H9 (cell line): ENCODE measurements at regions not wholly inside any gene's neighbourhood (a gene's known extent, or its start where the extent isn't known, plus 50 kb on each side); places are given as distances from the start of the nearest gene placed in this dataset.

Source experiments
- DNase-seq: peaks from one replicate; pipeline ENCODE4 v3.0.0-alpha.2; 2017
- H2AFZ ChIP-seq: one replicate; pipeline ENCODE4 v1.6.1; 2013; ENCODE audit warnings: mild to moderate bottlenecking, low read length, control low read depth, moderate library complexity
- H2AK5ac ChIP-seq: 2 replicates; pipeline ENCODE4 v1.6.1; 2013; ENCODE audit warnings: low read length, control low read depth, mixed read lengths; ENCODE audit not compliant: insufficient read length
- H2BK120ac ChIP-seq: one replicate; pipeline ENCODE4 v1.6.1; 2013; ENCODE audit warnings: low read depth, mild to moderate bottlenecking, low read length, control low read depth, inconsistent platforms; ENCODE audit not compliant: poor library complexity, severe bottlenecking
- H2BK12ac ChIP-seq: 2 replicates; pipeline ENCODE4 v1.6.1; 2013; ENCODE audit warnings: low read length, control low read depth, mixed read lengths, low read depth; ENCODE audit not compliant: insufficient read length
- H2BK15ac ChIP-seq: 2 replicates; pipeline ENCODE4 v1.6.1; 2013; ENCODE audit warnings: low read depth, low read length, control low read depth
- H2BK20ac ChIP-seq: one replicate; pipeline ENCODE4 v1.6.1; 2013; ENCODE audit warnings: low read depth, mild to moderate bottlenecking, low read length, control low read depth, inconsistent platforms; ENCODE audit not compliant: poor library complexity, severe bottlenecking
- H2BK5ac ChIP-seq: 2 replicates; pipeline ENCODE4 v1.6.1; 2013; ENCODE audit warnings: low read length, control low read depth, mixed read lengths; ENCODE audit not compliant: insufficient read length
- H3K14ac ChIP-seq: 2 replicates; pipeline ENCODE4 v1.6.1; 2013; ENCODE audit warnings: low read length, control low read depth; ENCODE audit not compliant: insufficient read depth
- H3K18ac ChIP-seq: 2 replicates; pipeline ENCODE4 v1.6.1; 2013; ENCODE audit warnings: low read depth, mild to moderate bottlenecking, mixed read lengths, low read length, control low read depth; ENCODE audit not compliant: insufficient read length
- H3K23ac ChIP-seq: 2 replicates; pipeline ENCODE4 v1.6.1; 2013; ENCODE audit warnings: low read length, control low read depth, mixed read lengths, low read depth; ENCODE audit not compliant: insufficient read length
- H3K23me2 ChIP-seq: 2 replicates; pipeline ENCODE4 v1.6.1; 2013; ENCODE audit warnings: low read depth, mild to moderate bottlenecking, mixed read lengths, low read length, control low read depth; ENCODE audit not compliant: insufficient read length, poor library complexity, severe bottlenecking
- H3K27ac ChIP-seq: 2 replicates; pipeline ENCODE4 v1.5.1; 2013; ENCODE audit warnings: low read length, control low read depth, mixed read lengths, low read depth; ENCODE audit not compliant: insufficient read length
- H3K27me3 ChIP-seq: 2 replicates; pipeline ENCODE4 v1.6.1; 2013; ENCODE audit warnings: low read length, control low read depth, inconsistent platforms; ENCODE audit not compliant: insufficient read depth
- H3K4ac ChIP-seq: 2 replicates; pipeline ENCODE4 v1.6.1; 2013; ENCODE audit warnings: low read depth, mild to moderate bottlenecking, control low read depth, inconsistent platforms, low read length, moderate library complexity
- H3K4me1 ChIP-seq: 2 replicates; pipeline ENCODE4 v1.6.1; 2013; ENCODE audit warnings: low read length, control low read depth, inconsistent platforms; ENCODE audit not compliant: insufficient read depth
- H3K4me2 ChIP-seq: 2 replicates; pipeline ENCODE4 v1.6.1; 2013; ENCODE audit warnings: low read length, control low read depth, mixed read lengths; ENCODE audit not compliant: insufficient read length, insufficient read depth
- H3K56ac ChIP-seq: 2 replicates; pipeline ENCODE4 v1.6.1; 2013; ENCODE audit warnings: low read depth, mild to moderate bottlenecking, mixed read lengths, low read length, control low read depth; ENCODE audit not compliant: insufficient read length
- H3K79me1 ChIP-seq: 2 replicates; pipeline ENCODE4 v1.6.1; 2013; ENCODE audit warnings: low read depth, mild to moderate bottlenecking, moderate library complexity, low read length, control low read depth, inconsistent platforms; ENCODE audit not compliant: insufficient read depth, poor library complexity, severe bottlenecking
- H3K79me2 ChIP-seq: 2 replicates; pipeline ENCODE4 v1.6.1; 2013; ENCODE audit warnings: low read length, control low read depth, inconsistent platforms; ENCODE audit not compliant: insufficient read depth
- H3K9ac ChIP-seq: 2 replicates; pipeline ENCODE4 v1.6.1; 2013; ENCODE audit warnings: low read length, control low read depth, mixed read lengths; ENCODE audit not compliant: insufficient read length; ENCODE audit errors: extremely low read depth
- H3K9me3 ChIP-seq: one replicate; pipeline ENCODE4 v1.6.1; 2013; ENCODE audit warnings: low read depth, low read length, inconsistent platforms; ENCODE audit not compliant: control insufficient read depth
- H3T11ph ChIP-seq: one replicate; pipeline ENCODE4 v1.6.1; 2013; ENCODE audit warnings: mild to moderate bottlenecking, low read length, control low read depth, inconsistent platforms
- H4K20me1 ChIP-seq: one replicate; pipeline ENCODE4 v1.6.1; 2013; ENCODE audit not compliant: control insufficient read depth, insufficient read length, insufficient read depth
- H4K5ac ChIP-seq: 2 replicates; pipeline ENCODE4 v1.6.1; 2013; ENCODE audit warnings: low read depth, mild to moderate bottlenecking, mixed read lengths, low read length, control low read depth; ENCODE audit not compliant: insufficient read length
- H4K8ac ChIP-seq: replicated peaks from 2 replicates; pipeline ENCODE4 v1.6.1; 2013; ENCODE audit warnings: low read length, control low read depth, mixed read lengths, low read depth; ENCODE audit not compliant: insufficient read length
- H4K91ac ChIP-seq: 2 replicates; pipeline ENCODE4 v1.6.1; 2013; ENCODE audit warnings: low read depth, mild to moderate bottlenecking, moderate library complexity, mixed read lengths, low read length, control low read depth; ENCODE audit not compliant: insufficient read length
- H3K27ac Mint-ChIP-seq, 3 experiments: 2 replicates in 2 of 3; 3 replicates in 1 of 3; pipeline ENCODE4 v1.8.0; 2020 to 2021; ENCODE audit warnings: mixed read lengths in 3 of 3, mild to moderate bottlenecking in 1 of 3, moderate library complexity in 1 of 3
- H3K27me3 Mint-ChIP-seq: 2 replicates; pipeline ENCODE4 v1.8.0; 2021; ENCODE audit warnings: low read depth, mild to moderate bottlenecking, moderate library complexity, mixed read lengths
- H3K36me3 Mint-ChIP-seq, 3 experiments: 2 replicates in 2 of 3; 3 replicates in 1 of 3; pipeline ENCODE4 v1.8.0; 2020 to 2021; ENCODE audit warnings: low read depth in 3 of 3, mixed read lengths in 3 of 3; ENCODE audit not compliant: insufficient read depth in 1 of 3
- H3K4me1 Mint-ChIP-seq, 2 experiments: 2 replicates each; pipeline ENCODE4 v1.8.0; 2020; ENCODE audit warnings: mixed read lengths in 2 of 2
- H3K4me3 Mint-ChIP-seq, 2 experiments: 2 replicates in 1 of 2; 3 replicates in 1 of 2; pipeline ENCODE4 v1.8.0; 2020 to 2021; ENCODE audit warnings: mild to moderate bottlenecking in 2 of 2, mixed read lengths in 2 of 2, moderate library complexity in 1 of 2
- H3K9me3 Mint-ChIP-seq, 2 experiments: 2 replicates in 1 of 2; 3 replicates in 1 of 2; pipeline ENCODE4 v1.8.0; 2020; ENCODE audit warnings: mild to moderate bottlenecking in 2 of 2, mixed read lengths in 2 of 2, moderate library complexity in 1 of 2
- WGBS: extraction: QIAGEN DNeasy Blood & Tissue Kit; methylation state at CpG from one replicate; pipeline ENCODE4 v1.1.7; 2013; ENCODE audit warnings: missing lambda C conversion rate, low lambda C conversion rate, mixed read lengths; ENCODE audit not compliant: insufficient read length; ENCODE audit errors: extremely low coverage; 5-methylcytosine and 5-hydroxymethylcytosine counted together
- TF ChIP-seq, protein P1 (sequence below): fragments of 200-600 bp; sonication (generic); conservative IDR thresholded peaks from 3 replicates; pipeline ENCODE4 v1.8.0; 2021; ENCODE audit warnings: antibody characterized with exemption, mild to moderate bottlenecking

- DNase-seq: no peak
- H3K27me3 Mint-ChIP-seq: no peaks in the 10 kb centered on the region
- Histone ChIP-seq H2BK120ac (no peak overlapping the region), H3K4me1 (no peaks in the 10 kb centered on the region), H3K27me3 (no peaks in the 10 kb centered on the region), H3K27ac (no peak overlapping the region), H3K14ac (no peak overlapping the region), H3K56ac (no peak overlapping the region), H3K9me3 (no peaks in the 10 kb centered on the region), H3K9ac (no peak overlapping the region), H4K5ac (no peak overlapping the region), H3K18ac (no peak overlapping the region), H4K20me1 (no peaks in the 10 kb centered on the region), H2BK5ac (no peak overlapping the region), H2BK15ac (no peak overlapping the region), H2BK12ac (no peak overlapping the region), H2BK20ac (no peak overlapping the region), H3K23ac (no peak overlapping the region), H2AFZ (no peak overlapping the region), H3K4me2 (no peak overlapping the region), H4K91ac (no peak overlapping the region), H3K79me2 (no peaks in the 10 kb centered on the region), H2AK5ac (no peak overlapping the region), H3K4ac (no peak overlapping the region), H3K23me2 (no peaks in the 10 kb centered on the region), H3K79me1 (no peaks in the 10 kb centered on the region), H4K8ac (no peak overlapping the region), H3T11ph (no peak overlapping the region)
- WGBS: no CpG with 5 or more reads among the region's 2 CpGs
- peaks cover 0 to 8% of the 10 kb centered on the region in 2 experiments; a peak in 4 of 5 replicates for H3K9me3 Mint-ChIP-seq
- H3K36me3 Mint-ChIP-seq: no peaks in the 10 kb centered on the region; a peak in 2 of 7 replicates
- no peak overlapping the region for H3K27ac Mint-ChIP-seq
- H3K4me1 Mint-ChIP-seq: no peaks in the 10 kb centered on the region
- no peak overlapping the region for H3K4me3 Mint-ChIP-seq
- TF ChIP-seq, protein P1, sequence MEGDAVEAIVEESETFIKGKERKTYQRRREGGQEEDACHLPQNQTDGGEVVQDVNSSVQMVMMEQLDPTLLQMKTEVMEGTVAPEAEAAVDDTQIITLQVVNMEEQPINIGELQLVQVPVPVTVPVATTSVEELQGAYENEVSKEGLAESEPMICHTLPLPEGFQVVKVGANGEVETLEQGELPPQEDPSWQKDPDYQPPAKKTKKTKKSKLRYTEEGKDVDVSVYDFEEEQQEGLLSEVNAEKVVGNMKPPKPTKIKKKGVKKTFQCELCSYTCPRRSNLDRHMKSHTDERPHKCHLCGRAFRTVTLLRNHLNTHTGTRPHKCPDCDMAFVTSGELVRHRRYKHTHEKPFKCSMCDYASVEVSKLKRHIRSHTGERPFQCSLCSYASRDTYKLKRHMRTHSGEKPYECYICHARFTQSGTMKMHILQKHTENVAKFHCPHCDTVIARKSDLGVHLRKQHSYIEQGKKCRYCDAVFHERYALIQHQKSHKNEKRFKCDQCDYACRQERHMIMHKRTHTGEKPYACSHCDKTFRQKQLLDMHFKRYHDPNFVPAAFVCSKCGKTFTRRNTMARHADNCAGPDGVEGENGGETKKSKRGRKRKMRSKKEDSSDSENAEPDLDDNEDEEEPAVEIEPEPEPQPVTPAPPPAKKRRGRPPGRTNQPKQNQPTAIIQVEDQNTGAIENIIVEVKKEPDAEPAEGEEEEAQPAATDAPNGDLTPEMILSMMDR: no peak
Measured at GRCh38 chr2:81462420-81462819, 1157.9 kb upstream of the LRRTM1 start.
